ENCODE measurements at regions not wholly inside any gene's neighbourhood (a gene's known extent, or its start where the extent isn't known, plus 50 kb on each side); places are given as distances from the start of the nearest gene placed in this dataset.

DNA sequence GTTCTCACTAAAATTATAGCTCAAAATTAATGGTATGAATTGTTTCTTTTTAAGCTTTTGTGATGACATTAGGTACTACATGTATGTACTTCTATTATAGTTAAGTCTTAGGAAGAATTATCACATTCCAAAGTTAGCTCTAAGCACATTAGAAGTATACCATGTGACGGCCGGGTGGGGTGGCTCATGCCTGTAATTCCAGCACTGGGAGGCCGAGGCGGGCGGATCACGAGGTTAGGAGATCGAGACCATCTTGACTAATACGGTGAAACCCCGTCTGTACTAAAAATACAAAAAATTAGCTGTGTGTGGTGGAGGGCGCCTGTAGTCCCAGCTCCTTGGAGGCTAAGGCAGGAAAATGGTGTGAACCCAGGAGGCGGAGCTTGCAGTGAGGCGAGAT, 1265.1 kb upstream of the SPRY2 start:
- H3K4me3 ChIP-seq, result no peak overlapping the region
- ATAC-seq (no peak), DNase-seq (ENCODE audit: low spot score) (no peak)
- Mint-ChIP-seq H3K27ac (no peak overlapping the region), H3K4me1 (no peaks in the 10 kb centered on the region), H3K36me3 (ENCODE audit: low read depth) (no peaks in the 10 kb centered on the region), H3K27me3 (ENCODE audit: insufficient read depth, low read depth, poor library complexity) (no peaks in the 10 kb centered on the region), H3K4me3 (no peak overlapping the region), H3K9me3 (no peaks in the 10 kb centered on the region)
- H3K79me2 ChIP-seq (replicated peaks; ENCODE audit: insufficient read depth), result no peaks in the 10 kb centered on the region
- no peak overlapping the region for H2AFZ ChIP-seq
- H3K36me3 ChIP-seq (ENCODE audit: insufficient read depth), result no peaks in the 10 kb centered on the region
- H3K27me3 ChIP-seq (ENCODE audit: insufficient read depth), result no peaks in the 10 kb centered on the region
- no peaks in the 10 kb centered on the region for H3F3A ChIP-seq (replicated peaks; ENCODE audit: low read depth)
- H4K20me1 ChIP-seq (replicated peaks; ENCODE audit: insufficient read depth), result no peaks in the 10 kb centered on the region
- TF ChIP-seq ZNF462 (CRISPR knock-in tag; IDR thresholded peaks at IDR 0.05) (no peak), ZNF331 (CRISPR knock-in tag; IDR thresholded peaks at IDR 0.05; ENCODE audit: low read depth) (no peak), JUNB (IDR thresholded peaks at IDR 0.05; ENCODE audit: unreplicated experiment) (no peak), POLR2AphosphoS5 (IDR thresholded peaks at IDR 0.05; ENCODE audit: low read depth) (no peak)
- H3K4me2 ChIP-seq, result no peak overlapping the region
- H3K9me2 ChIP-seq (ENCODE audit: insufficient read depth), result no peaks in the 10 kb centered on the region
- no peaks in the 10 kb centered on the region for H3K4me1 ChIP-seq (ENCODE audit: insufficient read depth)
- no peak overlapping the region for H3K27ac ChIP-seq (ENCODE audit: low read depth)

DNA sequence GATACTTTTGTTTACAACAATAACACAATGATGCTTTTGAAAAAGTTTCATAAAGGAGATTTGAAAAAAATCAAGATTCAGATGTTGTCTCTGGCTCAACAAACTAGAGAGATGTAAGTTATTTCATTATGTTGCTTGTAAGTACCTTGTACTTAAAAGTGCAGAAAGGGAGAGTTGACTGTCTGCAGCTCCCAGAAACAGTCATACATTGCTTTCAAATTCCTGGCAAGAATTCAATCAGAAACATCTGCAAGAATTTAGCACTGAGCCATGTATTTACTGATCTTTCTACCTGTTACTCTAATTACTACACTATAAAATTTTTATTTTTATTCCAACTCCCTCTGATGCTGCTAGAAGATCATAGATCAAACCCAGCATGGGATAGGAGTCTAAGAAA, 1261.3 kb upstream of the SPRY2 start:
- DNase-seq (ENCODE audit: low spot score), result no peak

More for the DNA sequence above, 1261.3 kb upstream of the SPRY2 start:
- H3K36me3 ChIP-seq (ENCODE audit: insufficient read depth), result no peaks in the 10 kb centered on the region
- H3K79me2 ChIP-seq (replicated peaks; ENCODE audit: insufficient read depth), result no peaks in the 10 kb centered on the region
- H3K4me3 ChIP-seq, result no peak overlapping the region
- ATAC-seq, result no peak
- H3K9me2 ChIP-seq (ENCODE audit: insufficient read depth), result no peaks in the 10 kb centered on the region; the same call in 1 of the 2 replicates
- Mint-ChIP-seq H3K27me3 (ENCODE audit: insufficient read depth, low read depth, poor library complexity) (no peaks in the 10 kb centered on the region), H3K4me1 (0 out of 3 replicates have a peak, but pooled peaks cover 7% of the 10 kb centered on the region), H3K4me3 (no peak overlapping the region), H3K36me3 (ENCODE audit: low read depth) (no peaks in the 10 kb centered on the region), H3K9me3 (no peaks in the 10 kb centered on the region), H3K27ac (no peak overlapping the region)
- H3K27me3 ChIP-seq (ENCODE audit: insufficient read depth), result no peaks in the 10 kb centered on the region
- no peak overlapping the region for H3K4me2 ChIP-seq
- no peaks in the 10 kb centered on the region for H3K4me1 ChIP-seq (ENCODE audit: insufficient read depth)
- H3F3A ChIP-seq (replicated peaks; ENCODE audit: low read depth), result no peaks in the 10 kb centered on the region
- no peak overlapping the region for H3K27ac ChIP-seq (ENCODE audit: low read depth)
- no peak overlapping the region for H2AFZ ChIP-seq
- no peak for TF ChIP-seq CTCF (conservative IDR thresholded peaks at IDR 0.05; ENCODE audit: low read depth in 2 of 2)
- H4K20me1 ChIP-seq (replicated peaks; ENCODE audit: insufficient read depth), result no peaks in the 10 kb centered on the region
